Right atrium auricular region (tissue), 2 donors: ENCODE measurements at regions not wholly inside any gene's neighbourhood (a gene's known extent, or its start where the extent isn't known, plus 50 kb on each side); places are given as distances from the start of the nearest gene placed in this dataset.

ENCODE experiments used
- DNase-seq: peaks from one replicate; pipeline ENCODE4 v3.0.0-alpha.2; 2019; ENCODE audit warnings: low spot score
- H3K27ac ChIP-seq, 2 donors: fragments of 200-600 bp; sonication (generic); 1 replicate in 1 of 2; 2 replicates in 1 of 2; pipeline ENCODE4 v1.5.1; 2016 to 2019
- H3K27me3 ChIP-seq, 2 donors: fragments of 200-600 bp; sonication (generic); one replicate each; pipeline versions ENCODE4 v1.5.1 to v1.6.0; 2017 to 2019
- H3K36me3 ChIP-seq: fragments of 200-600 bp; sonication (generic); one replicate; pipeline ENCODE4 v1.5.1; 2016
- H3K4me1 ChIP-seq, 2 donors: fragments of 200-600 bp; sonication (generic); one replicate each; pipeline versions ENCODE4 v1.5.1 to v1.6.0; 2017 to 2019
- H3K4me3 ChIP-seq, 2 donors: fragments of 200-600 bp; sonication (generic); 1 replicate in 1 of 2; 2 replicates in 1 of 2; pipeline ENCODE4 v1.5.1; 2017 to 2019; ENCODE audit warnings: mild to moderate bottlenecking in 1 of 2, moderate library complexity in 1 of 2
- H3K9me3 ChIP-seq, 2 donors: fragments of 200-600 bp; sonication (generic); one replicate each; pipeline ENCODE4 v1.5.1; 2019
- TF ChIP-seq, protein P1 (sequence below), 2 donors: fragments of 200-600 bp; sonication (generic); IDR thresholded peaks; one replicate each; pipeline ENCODE4 v1.5.1; 2019; ENCODE audit warnings: antibody characterized with exemption in 2 of 2

DNA sequence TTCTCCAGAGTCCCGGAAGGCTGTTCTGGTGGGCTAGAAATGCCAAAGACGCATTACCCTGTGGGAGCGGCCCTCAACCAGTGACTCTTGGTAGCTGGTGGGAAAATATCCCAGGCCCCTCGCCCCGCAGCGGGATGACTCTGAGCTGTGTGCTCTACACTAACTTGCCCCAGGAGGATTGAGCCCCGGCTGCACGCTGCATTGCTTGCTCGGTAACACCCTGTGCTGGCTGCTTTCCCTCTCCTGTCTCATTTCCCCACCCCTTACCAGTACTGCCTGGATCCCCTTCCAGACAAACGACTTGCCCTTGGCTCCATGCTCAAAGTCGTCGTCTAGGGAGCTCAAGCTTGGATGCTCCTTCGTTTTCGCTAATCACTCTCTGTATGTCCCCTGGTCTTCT is 411.8 kb upstream of the SULF2 start:
- no peak overlapping the region for H3K27ac ChIP-seq
- H3K27me3 ChIP-seq = no peaks in the 10 kb centered on the region
- TF ChIP-seq, protein P1, sequence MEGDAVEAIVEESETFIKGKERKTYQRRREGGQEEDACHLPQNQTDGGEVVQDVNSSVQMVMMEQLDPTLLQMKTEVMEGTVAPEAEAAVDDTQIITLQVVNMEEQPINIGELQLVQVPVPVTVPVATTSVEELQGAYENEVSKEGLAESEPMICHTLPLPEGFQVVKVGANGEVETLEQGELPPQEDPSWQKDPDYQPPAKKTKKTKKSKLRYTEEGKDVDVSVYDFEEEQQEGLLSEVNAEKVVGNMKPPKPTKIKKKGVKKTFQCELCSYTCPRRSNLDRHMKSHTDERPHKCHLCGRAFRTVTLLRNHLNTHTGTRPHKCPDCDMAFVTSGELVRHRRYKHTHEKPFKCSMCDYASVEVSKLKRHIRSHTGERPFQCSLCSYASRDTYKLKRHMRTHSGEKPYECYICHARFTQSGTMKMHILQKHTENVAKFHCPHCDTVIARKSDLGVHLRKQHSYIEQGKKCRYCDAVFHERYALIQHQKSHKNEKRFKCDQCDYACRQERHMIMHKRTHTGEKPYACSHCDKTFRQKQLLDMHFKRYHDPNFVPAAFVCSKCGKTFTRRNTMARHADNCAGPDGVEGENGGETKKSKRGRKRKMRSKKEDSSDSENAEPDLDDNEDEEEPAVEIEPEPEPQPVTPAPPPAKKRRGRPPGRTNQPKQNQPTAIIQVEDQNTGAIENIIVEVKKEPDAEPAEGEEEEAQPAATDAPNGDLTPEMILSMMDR (IDR thresholded peaks at IDR 0.05) = no peak
- no peaks in the 10 kb centered on the region for H3K4me1 ChIP-seq
- H3K36me3 ChIP-seq = no peaks in the 10 kb centered on the region
- H3K4me3 ChIP-seq = no peak overlapping the region
- H3K9me3 ChIP-seq = no peaks in the 10 kb centered on the region
- DNase-seq = no peak

DNA sequence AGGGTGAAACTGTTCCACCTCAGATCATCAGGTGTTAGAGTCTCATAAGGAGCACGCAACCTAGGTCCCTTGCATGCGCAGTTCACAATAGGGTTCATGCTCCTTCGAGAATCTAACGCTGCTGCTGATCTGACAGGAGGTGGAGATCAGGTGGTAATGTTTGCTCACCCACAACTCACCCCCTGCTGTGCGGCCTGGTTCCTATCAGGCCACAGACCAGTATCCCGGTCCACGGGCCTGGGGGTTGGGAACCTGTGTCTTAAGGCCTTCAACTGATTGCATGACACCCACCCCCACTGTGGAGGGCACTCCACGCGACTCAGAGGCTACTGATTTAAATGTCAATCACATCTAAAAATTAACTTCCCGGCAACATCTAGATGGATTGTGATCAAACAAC is 411.2 kb upstream of the SULF2 start:
- TF ChIP-seq, protein P1 (IDR thresholded peaks at IDR 0.05) = no peak
- DNase-seq = no peak
- H3K27ac ChIP-seq = no peak overlapping the region
- H3K27me3 ChIP-seq = no peaks in the 10 kb centered on the region
- no peaks in the 10 kb centered on the region for H3K4me1 ChIP-seq
- H3K4me3 ChIP-seq = no peak overlapping the region
- H3K36me3 ChIP-seq = no peaks in the 10 kb centered on the region
- no peaks in the 10 kb centered on the region for H3K9me3 ChIP-seq

DNA sequence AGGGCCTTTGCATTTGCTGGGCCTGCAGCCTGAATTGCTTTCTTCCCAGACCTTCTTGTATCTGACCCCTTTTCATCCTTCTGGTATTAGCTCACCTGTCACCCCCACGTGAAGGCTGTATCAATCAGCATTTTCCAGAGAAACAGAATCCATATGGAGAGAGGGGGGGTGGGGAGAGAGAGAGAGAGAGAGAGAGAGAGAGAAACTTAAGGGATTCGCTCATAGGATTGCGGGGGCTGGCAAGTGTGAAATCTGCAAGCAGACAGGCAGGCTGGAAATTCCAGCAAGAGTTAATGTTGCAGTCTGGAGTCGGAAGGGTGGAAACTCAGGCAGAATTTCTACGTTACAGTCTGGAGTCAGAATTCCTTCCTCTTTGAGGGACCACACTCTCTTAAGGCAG is 410.7 kb upstream of the SULF2 start:
- no peak for DNase-seq
- TF ChIP-seq, protein P1 (IDR thresholded peaks at IDR 0.05) = no peak
- H3K27me3 ChIP-seq = no peaks in the 10 kb centered on the region
- H3K9me3 ChIP-seq = no peaks in the 10 kb centered on the region
- H3K36me3 ChIP-seq = no peaks in the 10 kb centered on the region
- H3K27ac ChIP-seq = no peak overlapping the region
- H3K4me1 ChIP-seq = no peaks in the 10 kb centered on the region
- no peak overlapping the region for H3K4me3 ChIP-seq

DNA sequence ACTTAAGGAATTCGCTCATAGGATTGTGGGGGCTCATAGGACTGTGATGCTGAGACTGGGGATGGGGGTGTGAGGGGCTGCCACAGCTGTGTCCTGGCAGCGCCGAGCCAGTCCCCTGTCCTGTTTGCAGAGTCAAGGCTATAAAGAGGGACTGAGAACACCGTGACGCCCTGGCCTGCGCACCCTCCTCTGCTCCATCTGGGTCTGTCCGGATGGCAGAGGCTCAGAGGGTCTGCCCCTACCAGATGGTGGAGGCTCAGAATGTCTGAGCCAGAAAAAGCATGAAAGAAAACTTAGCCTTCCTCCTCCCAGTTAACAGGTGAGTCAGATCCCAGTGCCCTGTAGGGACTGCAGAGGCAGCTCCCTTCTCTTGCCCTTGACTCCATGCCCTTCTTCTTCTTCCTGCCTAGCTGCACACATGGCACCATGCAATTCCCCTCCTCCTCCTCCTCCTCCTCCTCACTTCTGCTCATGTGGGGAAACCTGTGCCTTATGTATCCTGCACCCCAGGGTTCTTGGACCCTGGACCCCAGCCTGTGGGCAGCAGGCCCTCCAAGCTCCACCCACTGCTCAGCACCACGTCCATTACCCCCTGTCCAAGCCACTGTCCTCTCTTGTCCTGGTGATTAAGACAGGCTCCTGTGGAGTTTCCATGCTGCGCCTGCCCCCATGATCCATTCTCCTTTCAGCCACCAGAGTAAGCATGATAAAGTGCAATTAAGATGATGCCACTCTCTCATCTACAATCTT is 410.0 kb upstream of the SULF2 start:
- TF ChIP-seq, protein P1 (IDR thresholded peaks at IDR 0.05) = no peak
- H3K36me3 ChIP-seq = no peaks in the 10 kb centered on the region
- no peaks in the 10 kb centered on the region for H3K27me3 ChIP-seq
- H3K9me3 ChIP-seq = no peaks in the 10 kb centered on the region
- no peaks in the 10 kb centered on the region for H3K4me1 ChIP-seq
- no peak overlapping the region for H3K4me3 ChIP-seq
- H3K27ac ChIP-seq = no peak overlapping the region
- no peak for DNase-seq

DNA sequence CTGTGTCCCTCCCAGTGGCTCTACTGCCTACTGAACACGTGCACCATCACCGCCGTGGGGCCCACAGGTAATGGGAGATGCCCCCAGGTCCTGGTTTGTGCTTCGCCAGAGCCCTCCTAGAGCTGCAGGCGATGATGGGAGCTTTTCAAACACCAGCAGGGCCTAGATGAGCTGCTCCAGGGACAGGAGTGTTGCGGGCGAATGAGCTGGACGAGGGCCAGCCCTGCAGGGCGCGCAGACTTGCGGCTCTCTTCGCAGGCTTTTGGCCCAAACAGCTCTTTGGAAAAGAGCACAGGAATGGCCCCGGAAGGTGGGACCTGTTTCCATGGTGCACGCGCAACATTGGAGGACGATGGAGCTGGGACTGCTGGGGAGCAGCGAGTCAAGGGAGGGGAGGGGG is 409.3 kb upstream of the SULF2 start:
- no peak for DNase-seq
- TF ChIP-seq, protein P1 (IDR thresholded peaks at IDR 0.05) = no peak

More for the DNA sequence above, 409.3 kb upstream of the SULF2 start:
- H3K27ac ChIP-seq = no peak overlapping the region
- H3K36me3 ChIP-seq = no peaks in the 10 kb centered on the region
- no peaks in the 10 kb centered on the region for H3K9me3 ChIP-seq
- H3K27me3 ChIP-seq = no peaks in the 10 kb centered on the region
- H3K4me3 ChIP-seq = no peak overlapping the region
- H3K4me1 ChIP-seq = no peaks in the 10 kb centered on the region
